Thoracic aorta (tissue), 2 donors: ENCODE measurements at regions not wholly inside any gene's neighbourhood (a gene's known extent, or its start where the extent isn't known, plus 50 kb on each side); places are given as distances from the start of the nearest gene placed in this dataset.

ENCODE experiments used
- ATAC-seq: fragments of 150-250 bp; one replicate; pipeline ENCODE4 v1.8.0; 2017; ENCODE audit warnings: low read depth; ENCODE audit not compliant: insufficient number of reproducible peaks, low FRiP score
- DNase-seq: peaks from one replicate; pipeline ENCODE4 v3.0.0-alpha.2; 2020; ENCODE audit warnings: low spot score
- H3K27ac ChIP-seq, 2 donors: fragments of 200-600 bp; sonication (generic); 1 replicate in 1 of 2; 2 replicates in 1 of 2; pipeline ENCODE4 v1.5.1; 2016; ENCODE audit warnings: mild to moderate bottlenecking in 2 of 2, moderate library complexity in 2 of 2
- H3K27me3 ChIP-seq: fragments of 200-600 bp; sonication (generic); replicated peaks from 2 replicates; pipeline ENCODE4 v1.6.0; 2016; ENCODE audit warnings: mild to moderate bottlenecking; ENCODE audit not compliant: insufficient read depth
- H3K36me3 ChIP-seq: fragments of 200-600 bp; sonication (generic); one replicate; pipeline ENCODE4 v1.5.1; 2016
- H3K4me1 ChIP-seq, 2 donors: fragments of 200-600 bp; sonication (generic); 1 replicate in 1 of 2; 2 replicates in 1 of 2; pipeline versions ENCODE4 v1.5.1 to v1.6.0; 2016; ENCODE audit warnings: low read depth in 2 of 2, mild to moderate bottlenecking in 1 of 2; ENCODE audit not compliant: control insufficient read depth in 1 of 2
- H3K4me3 ChIP-seq: fragments of 200-600 bp; sonication (generic); 2 replicates; pipeline ENCODE4 v1.5.1; 2016; ENCODE audit warnings: mild to moderate bottlenecking
- H3K9me3 ChIP-seq: fragments of 200-600 bp; sonication (generic); 2 replicates; pipeline ENCODE4 v1.5.1; 2016
- CTCF ChIP-seq: fragments of 200-600 bp; sonication (generic); IDR thresholded peaks from one replicate; pipeline ENCODE4 v1.5.1; 2019; ENCODE audit warnings: antibody characterized with exemption

GRCh38 chr4:147284256-147284835 is 196.6 kb upstream of the EDNRA start:
- no peak overlapping the region for H3K27ac ChIP-seq
- DNase-seq = no peak
- no peak overlapping the region for H3K4me3 ChIP-seq
- H3K36me3 ChIP-seq = no peaks in the 10 kb centered on the region
- no peaks in the 10 kb centered on the region for H3K4me1 ChIP-seq
- no peaks in the 10 kb centered on the region for H3K9me3 ChIP-seq
- no peak for TF ChIP-seq CTCF
- no peak for ATAC-seq
- no peaks in the 10 kb centered on the region for H3K27me3 ChIP-seq

- ATAC-seq (no peak), DNase-seq (no peak)
- no peaks in the 10 kb centered on the region for H3K9me3 ChIP-seq
- TF ChIP-seq CTCF = no peak
- no peaks in the 10 kb centered on the region for H3K36me3 ChIP-seq
- no peak overlapping the region for H3K4me3 ChIP-seq
- no peaks in the 10 kb centered on the region for H3K27me3 ChIP-seq
- no peaks in the 10 kb centered on the region for H3K4me1 ChIP-seq
- H3K27ac ChIP-seq = no peak overlapping the region
Measured at GRCh38 chr4:147284935-147285334, 196.0 kb upstream of the EDNRA start.

DNA sequence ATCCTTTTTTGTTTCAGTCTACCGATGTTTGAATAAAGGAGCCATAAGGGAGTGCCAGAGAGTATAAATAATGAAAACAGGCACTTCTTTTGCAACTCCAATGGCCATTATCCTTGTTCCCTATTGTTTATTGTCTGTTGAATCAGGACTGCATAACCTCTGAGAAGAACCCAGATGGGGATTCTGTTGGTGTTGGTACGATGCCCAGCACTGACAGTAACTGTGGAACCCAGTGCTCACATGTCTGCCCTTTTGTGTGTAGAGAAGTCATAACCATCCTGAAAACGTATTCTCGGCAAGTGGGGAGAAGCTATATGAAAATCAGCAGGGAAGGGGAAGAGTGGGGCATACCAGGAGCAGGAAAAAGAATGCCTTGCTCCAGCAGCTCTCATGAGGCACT is 195.1 kb upstream of the EDNRA start:
- TF ChIP-seq CTCF = no peak
- Histone ChIP-seq H3K4me1 (no peaks in the 10 kb centered on the region), H3K36me3 (no peaks in the 10 kb centered on the region), H3K4me3 (no peak overlapping the region), H3K27ac (no peak overlapping the region), H3K9me3 (no peaks in the 10 kb centered on the region), H3K27me3 (no peaks in the 10 kb centered on the region)
- no peak for DNase-seq
- no peak for ATAC-seq

DNA sequence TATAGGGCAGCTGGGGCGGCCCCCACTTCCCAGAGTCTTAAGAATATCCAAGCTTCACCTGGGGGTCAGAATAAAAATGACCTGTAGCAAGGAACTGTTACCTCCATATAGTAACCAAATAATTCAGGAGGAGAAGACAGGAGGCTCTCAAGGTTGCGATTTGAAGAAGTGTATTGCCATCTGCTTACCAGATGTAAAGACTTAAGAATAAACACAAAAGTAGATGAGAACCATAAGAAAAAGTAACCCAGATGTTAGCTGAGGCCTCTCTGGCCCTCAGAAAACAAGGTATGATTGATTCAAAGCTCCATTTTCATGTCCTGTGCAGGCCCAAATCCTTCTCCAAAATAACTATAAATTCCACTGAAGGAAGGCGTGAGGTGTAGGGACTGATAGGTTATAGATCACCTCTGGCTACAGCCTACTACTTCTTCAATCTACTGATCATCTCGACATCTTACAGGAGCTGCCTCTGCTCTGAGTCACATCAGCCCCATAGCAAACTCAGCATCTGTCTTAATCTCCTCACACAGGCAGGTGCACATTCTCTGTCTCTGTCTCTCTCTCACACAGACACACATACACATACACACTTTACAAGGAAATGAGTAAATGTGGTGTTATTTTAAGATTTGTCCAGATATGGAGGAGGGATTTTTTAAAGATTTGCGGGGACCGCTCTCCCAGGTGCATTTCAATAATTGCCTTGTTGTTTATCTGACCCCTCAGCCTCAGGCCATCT is 193.9 kb upstream of the EDNRA start:
- TF ChIP-seq CTCF = no peak
- no peaks in the 10 kb centered on the region for H3K9me3 ChIP-seq
- ATAC-seq (no peak), DNase-seq (no peak)
- no peaks in the 10 kb centered on the region for H3K27me3 ChIP-seq
- H3K4me1 ChIP-seq = no peaks in the 10 kb centered on the region
- H3K27ac ChIP-seq = no peak overlapping the region
- H3K36me3 ChIP-seq = no peaks in the 10 kb centered on the region
- no peak overlapping the region for H3K4me3 ChIP-seq

DNA sequence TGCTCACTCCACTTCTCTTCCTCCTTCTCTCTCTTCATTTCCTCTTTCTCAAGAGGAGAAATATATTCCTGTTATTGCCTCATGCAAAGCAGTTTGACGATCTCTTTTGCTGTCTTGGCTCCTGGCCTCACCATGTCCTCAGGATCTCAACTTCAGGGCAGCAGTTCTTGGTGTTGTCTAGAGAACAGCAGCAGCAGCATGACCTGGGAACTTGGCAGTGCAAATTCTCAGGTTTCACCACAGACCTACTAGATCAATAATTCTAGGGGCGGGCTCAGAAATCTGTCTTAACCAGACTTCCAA is 193.4 kb upstream of the EDNRA start:
- Histone ChIP-seq H3K4me3 (no peak overlapping the region), H3K4me1 (no peaks in the 10 kb centered on the region), H3K9me3 (no peaks in the 10 kb centered on the region), H3K27ac (no peak overlapping the region), H3K27me3 (no peaks in the 10 kb centered on the region), H3K36me3 (no peaks in the 10 kb centered on the region)
- ATAC-seq = no peak
- no peak for DNase-seq
- TF ChIP-seq CTCF = no peak
